ENCODE measurements at regions not wholly inside any gene's neighbourhood (a gene's known extent, or its start where the extent isn't known, plus 50 kb on each side); places are given as distances from the start of the nearest gene placed in this dataset.

DNA sequence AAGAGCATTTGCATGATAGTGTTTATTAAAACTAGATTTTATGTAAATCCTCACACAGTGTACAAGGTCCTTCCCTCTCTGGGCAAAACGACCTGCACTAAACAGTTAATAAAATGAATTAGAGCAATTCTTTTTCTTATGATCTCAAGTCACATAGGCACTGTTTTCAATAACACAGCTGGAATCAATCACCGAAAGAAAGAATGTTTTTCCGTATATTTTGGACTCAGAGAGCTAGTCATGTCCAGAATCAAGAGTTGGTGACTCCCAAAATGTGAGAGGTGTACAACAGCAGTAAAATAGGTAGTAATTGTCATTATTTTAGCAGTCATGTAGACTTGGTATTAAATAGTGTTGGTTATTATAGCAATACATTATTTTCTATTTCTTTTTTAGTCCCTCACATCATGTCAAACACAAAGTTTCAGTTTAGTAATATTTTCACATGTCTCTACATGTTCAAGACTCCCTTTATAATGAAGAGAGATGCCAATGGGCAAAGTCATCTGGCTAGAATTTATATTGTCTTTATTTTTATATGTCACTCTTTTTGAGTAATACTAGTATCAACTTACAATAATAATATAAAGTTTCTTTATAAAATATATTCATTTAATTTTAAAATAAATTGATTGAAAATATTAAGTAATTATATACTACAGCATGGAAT, 448.6 kb upstream of the CDIN1 start:
- H3K9me3 ChIP-seq = no peaks in the 10 kb centered on the region
- 53% methylated on average over 3 of the region's 3 CpGs for WGBS (ENCODE audit: missing lambda C conversion rate)
- FAIRE-seq = no peak
- no peak for ATAC-seq
- no peak for DNase-seq (ENCODE audit: low read depth in 1 of 2, low spot score in 1 of 2)
- H3K4me1 ChIP-seq = no peaks in the 10 kb centered on the region
- H3K4me3 ChIP-seq = no peak overlapping the region
- ChIA-PET CTCF (interaction anchor here (1.0 kb wide), 1 partner anchor 1003 kb away, joined by 3 read pairs; no protein-coding TSS in a partner anchor), POLR2A (no interaction called here)
- no peak overlapping the region for H3K4me2 ChIP-seq
- no peak overlapping the region for H3K27ac ChIP-seq
- no peak for TF ChIP-seq GATA3 (IDR thresholded peaks at IDR 0.05; ENCODE audit: borderline replicate concordance)
- TF ChIP-seq TP53 (CRISPR knock-in tag; IDR thresholded peaks at IDR 0.05) = no peak
- TF ChIP-seq, protein P1, sequence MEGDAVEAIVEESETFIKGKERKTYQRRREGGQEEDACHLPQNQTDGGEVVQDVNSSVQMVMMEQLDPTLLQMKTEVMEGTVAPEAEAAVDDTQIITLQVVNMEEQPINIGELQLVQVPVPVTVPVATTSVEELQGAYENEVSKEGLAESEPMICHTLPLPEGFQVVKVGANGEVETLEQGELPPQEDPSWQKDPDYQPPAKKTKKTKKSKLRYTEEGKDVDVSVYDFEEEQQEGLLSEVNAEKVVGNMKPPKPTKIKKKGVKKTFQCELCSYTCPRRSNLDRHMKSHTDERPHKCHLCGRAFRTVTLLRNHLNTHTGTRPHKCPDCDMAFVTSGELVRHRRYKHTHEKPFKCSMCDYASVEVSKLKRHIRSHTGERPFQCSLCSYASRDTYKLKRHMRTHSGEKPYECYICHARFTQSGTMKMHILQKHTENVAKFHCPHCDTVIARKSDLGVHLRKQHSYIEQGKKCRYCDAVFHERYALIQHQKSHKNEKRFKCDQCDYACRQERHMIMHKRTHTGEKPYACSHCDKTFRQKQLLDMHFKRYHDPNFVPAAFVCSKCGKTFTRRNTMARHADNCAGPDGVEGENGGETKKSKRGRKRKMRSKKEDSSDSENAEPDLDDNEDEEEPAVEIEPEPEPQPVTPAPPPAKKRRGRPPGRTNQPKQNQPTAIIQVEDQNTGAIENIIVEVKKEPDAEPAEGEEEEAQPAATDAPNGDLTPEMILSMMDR (IDR thresholded peaks at IDR 0.05) = no peak
- TF ChIP-seq POLR2AphosphoS2 (conservative IDR thresholded peaks at IDR 0.05; ENCODE audit: low read length) = no peak
- TF ChIP-seq, protein P2, sequence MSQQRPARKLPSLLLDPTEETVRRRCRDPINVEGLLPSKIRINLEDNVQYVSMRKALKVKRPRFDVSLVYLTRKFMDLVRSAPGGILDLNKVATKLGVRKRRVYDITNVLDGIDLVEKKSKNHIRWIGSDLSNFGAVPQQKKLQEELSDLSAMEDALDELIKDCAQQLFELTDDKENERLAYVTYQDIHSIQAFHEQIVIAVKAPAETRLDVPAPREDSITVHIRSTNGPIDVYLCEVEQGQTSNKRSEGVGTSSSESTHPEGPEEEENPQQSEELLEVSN (IDR thresholded peaks at IDR 0.05; ENCODE audit: borderline replicate concordance, low read depth) = no peak
- TF ChIP-seq HDAC2 (IDR thresholded peaks at IDR 0.05) = no peak
- TF ChIP-seq HEYL (CRISPR knock-in tag; IDR thresholded peaks at IDR 0.05) = no peak
- TF ChIP-seq NR3C1 (IDR thresholded peaks at IDR 0.05) = no peak

DNA sequence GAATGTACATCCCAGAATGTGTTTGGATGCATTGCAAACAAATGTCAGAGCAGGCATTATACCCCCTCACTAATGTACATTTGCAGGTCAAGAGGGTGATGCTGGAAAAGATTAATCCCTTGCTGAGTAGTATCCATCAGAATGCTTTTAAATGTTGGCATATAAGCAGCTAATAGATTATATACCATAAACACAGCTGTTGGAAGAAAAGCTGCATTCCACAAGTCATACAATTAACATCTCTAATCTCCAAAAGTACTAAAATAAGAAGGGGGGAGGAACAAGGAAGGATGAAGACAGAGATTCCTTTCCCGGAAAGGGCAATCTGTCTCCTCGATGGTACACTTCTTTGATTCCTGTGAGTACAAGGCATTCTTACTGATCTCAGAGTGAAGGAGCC, 445.7 kb upstream of the CDIN1 start:
- no peaks in the 10 kb centered on the region for H3K4me1 ChIP-seq
- CTCF ChIA-PET = no interaction called here
- H3K27ac ChIP-seq = no peak overlapping the region
- no peak for FAIRE-seq
- H3K4me2 ChIP-seq = no peak overlapping the region
- 78% methylated on average over 2 of the region's 2 CpGs for WGBS (ENCODE audit: missing lambda C conversion rate)
- H3K4me3 ChIP-seq = no peak overlapping the region
- no peak for ATAC-seq
- H3K9me3 ChIP-seq = no peaks in the 10 kb centered on the region
- no peak for DNase-seq (ENCODE audit: low read depth in 1 of 2, low spot score in 1 of 2)
- POLR2A ChIA-PET = no interaction called here
- TF ChIP-seq KDM5A (IDR thresholded peaks at IDR 0.05) = no peak
- TF ChIP-seq GATA3 (IDR thresholded peaks at IDR 0.05; ENCODE audit: borderline replicate concordance) = no peak
- TF ChIP-seq, protein P3, sequence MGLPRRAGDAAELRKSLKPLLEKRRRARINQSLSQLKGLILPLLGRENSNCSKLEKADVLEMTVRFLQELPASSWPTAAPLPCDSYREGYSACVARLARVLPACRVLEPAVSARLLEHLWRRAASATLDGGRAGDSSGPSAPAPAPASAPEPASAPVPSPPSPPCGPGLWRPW (IDR thresholded peaks at IDR 0.05) = no peak
- TF ChIP-seq, protein P4, sequence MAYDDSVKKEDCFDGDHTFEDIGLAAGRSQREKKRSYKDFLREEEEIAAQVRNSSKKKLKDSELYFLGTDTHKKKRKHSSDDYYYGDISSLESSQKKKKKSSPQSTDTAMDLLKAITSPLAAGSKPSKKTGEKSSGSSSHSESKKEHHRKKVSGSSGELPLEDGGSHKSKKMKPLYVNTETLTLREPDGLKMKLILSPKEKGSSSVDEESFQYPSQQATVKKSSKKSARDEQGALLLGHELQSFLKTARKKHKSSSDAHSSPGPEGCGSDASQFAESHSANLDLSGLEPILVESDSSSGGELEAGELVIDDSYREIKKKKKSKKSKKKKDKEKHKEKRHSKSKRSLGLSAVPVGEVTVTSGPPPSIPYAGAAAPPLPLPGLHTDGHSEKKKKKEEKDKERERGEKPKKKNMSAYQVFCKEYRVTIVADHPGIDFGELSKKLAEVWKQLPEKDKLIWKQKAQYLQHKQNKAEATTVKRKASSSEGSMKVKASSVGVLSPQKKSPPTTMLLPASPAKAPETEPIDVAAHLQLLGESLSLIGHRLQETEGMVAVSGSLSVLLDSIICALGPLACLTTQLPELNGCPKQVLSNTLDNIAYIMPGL (CRISPR knock-in tag; IDR thresholded peaks at IDR 0.05; ENCODE audit: borderline replicate concordance) = no peak
- TF ChIP-seq NR3C1 (IDR thresholded peaks at IDR 0.05) = no peak

DNA sequence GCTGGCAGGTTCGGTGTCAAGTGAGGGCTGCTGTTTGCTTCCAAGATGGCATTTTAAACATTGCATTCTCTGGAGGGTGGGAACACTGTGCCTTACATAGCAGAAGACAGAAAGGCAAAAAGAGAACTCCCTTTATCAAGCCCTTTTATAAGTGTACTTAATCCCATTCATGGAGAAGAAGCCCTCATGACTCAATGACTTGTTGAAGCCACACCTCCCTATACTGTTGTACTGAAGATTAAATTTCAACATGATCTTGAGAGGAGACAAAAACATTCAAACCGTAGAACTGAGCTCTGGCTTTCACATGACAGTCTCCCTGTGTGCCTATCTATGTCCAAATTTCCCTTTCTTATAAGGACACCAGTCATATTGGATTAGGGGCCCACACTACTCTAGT, 443.4 kb upstream of the CDIN1 start:
- no peak for FAIRE-seq
- H3K4me2 ChIP-seq = no peak overlapping the region
- no peak overlapping the region for H3K4me3 ChIP-seq
- DNase-seq (ENCODE audit: low read depth in 1 of 2, low spot score in 1 of 2) = no peak
- ChIA-PET POLR2A (no interaction called here), CTCF (no interaction called here)
- H3K9me3 ChIP-seq = no peaks in the 10 kb centered on the region
- TF ChIP-seq MAFK (IDR thresholded peaks at IDR 0.05; ENCODE audit: partially characterized antibody) = no peak
- TF ChIP-seq TFCP2L1 (CRISPR knock-in tag; IDR thresholded peaks at IDR 0.05) = no peak
- TF ChIP-seq RCOR1 (IDR thresholded peaks at IDR 0.05; ENCODE audit: low read depth, low read length) = no peak
- TF ChIP-seq CEBPB (IDR thresholded peaks at IDR 0.05) = no peak
- no peak for TF ChIP-seq FOSL2 (IDR thresholded peaks at IDR 0.05)
- TF ChIP-seq FOSL2 (CRISPR knock-in tag; IDR thresholded peaks at IDR 0.05) = no peak
- no peak for TF ChIP-seq KDM1A (IDR thresholded peaks at IDR 0.05; ENCODE audit: low read depth)
- ATAC-seq = no peak
- no peaks in the 10 kb centered on the region for H3K4me1 ChIP-seq
- no peak overlapping the region for H3K27ac ChIP-seq
- WGBS (ENCODE audit: missing lambda C conversion rate) = 65% methylated on average over 2 of the region's 2 CpGs
